ENCODE measurements at regions not wholly inside any gene's neighbourhood (a gene's known extent, or its start where the extent isn't known, plus 50 kb on each side); places are given as distances from the start of the nearest gene placed in this dataset.

- H3K27me3 ChIP-seq (ENCODE audit: control insufficient read depth in 1 of 2, insufficient read depth in 2 of 2, low read length in 2 of 2) = no peaks in the 10 kb centered on the region
- H3K9me3 ChIP-seq (ENCODE audit: control insufficient read depth in 1 of 2, insufficient read depth in 1 of 2, low read length in 2 of 2) = no peaks in the 10 kb centered on the region
- no peak overlapping the region for H3K27ac ChIP-seq (ENCODE audit: low read depth in 1 of 2, low read length in 2 of 2)
- no peaks in the 10 kb centered on the region for H3K9me3 Mint-ChIP-seq
- ChIA-PET CTCF (no interaction called here), POLR2A (no interaction called here)
- no peak overlapping the region for H3K4me3 ChIP-seq (ENCODE audit: low read length)
- H3K36me3 Mint-ChIP-seq (ENCODE audit: low read depth) = no peaks in the 10 kb centered on the region
- no peaks in the 10 kb centered on the region for H3K4me1 Mint-ChIP-seq (ENCODE audit: low read depth)
- H3K36me3 ChIP-seq (ENCODE audit: insufficient read depth, low read length) = no peaks in the 10 kb centered on the region
- ATAC-seq (ENCODE audit: poor library complexity) (no peak), DNase-seq (no peak)
- no peak overlapping the region for H3K4me3 Mint-ChIP-seq
- H3K27ac Mint-ChIP-seq = no peak overlapping the region
- intact Hi-C loops (cut with DNase I, micrococcal nuclease) = no loop called here
- TF ChIP-seq CTCF (IDR thresholded peaks at IDR 0.05) = no peak
- no peaks in the 10 kb centered on the region for H3K4me1 ChIP-seq (ENCODE audit: insufficient read depth, low read length)
- H3K27me3 Mint-ChIP-seq = no peaks in the 10 kb centered on the region
Measured at GRCh38 chr2:16368328-16368727, 297.3 kb downstream of the CYRIA start.

- Mint-ChIP-seq H3K27ac (no peak overlapping the region), H3K4me3 (no peak overlapping the region), H3K27me3 (no peaks in the 10 kb centered on the region), H3K36me3 (ENCODE audit: low read depth) (no peaks in the 10 kb centered on the region), H3K4me1 (ENCODE audit: low read depth) (no peaks in the 10 kb centered on the region), H3K9me3 (peaks cover 2% of the 10 kb centered on the region)
- Histone ChIP-seq H3K9me3 (ENCODE audit: control insufficient read depth in 1 of 2, insufficient read depth in 1 of 2, low read length in 2 of 2) (no peaks in the 10 kb centered on the region), H3K4me1 (ENCODE audit: insufficient read depth, low read length) (no peaks in the 10 kb centered on the region), H3K27ac (ENCODE audit: low read depth in 1 of 2, low read length in 2 of 2) (no peak overlapping the region), H3K27me3 (ENCODE audit: control insufficient read depth in 1 of 2, insufficient read depth in 2 of 2, low read length in 2 of 2) (no peaks in the 10 kb centered on the region), H3K4me3 (ENCODE audit: low read length) (no peak overlapping the region), H3K36me3 (ENCODE audit: insufficient read depth, low read length) (no peaks in the 10 kb centered on the region)
- ATAC-seq (ENCODE audit: poor library complexity) = no peak
- TF ChIP-seq CTCF (IDR thresholded peaks at IDR 0.05) = no peak
- DNase-seq = no peak
- CTCF ChIA-PET = no interaction called here
- POLR2A ChIA-PET = no interaction called here
- intact Hi-C loops (cut with DNase I, micrococcal nuclease) = no loop called here
Measured at GRCh38 chr2:16365366-16365765, 300.3 kb downstream of the CYRIA start.

DNA sequence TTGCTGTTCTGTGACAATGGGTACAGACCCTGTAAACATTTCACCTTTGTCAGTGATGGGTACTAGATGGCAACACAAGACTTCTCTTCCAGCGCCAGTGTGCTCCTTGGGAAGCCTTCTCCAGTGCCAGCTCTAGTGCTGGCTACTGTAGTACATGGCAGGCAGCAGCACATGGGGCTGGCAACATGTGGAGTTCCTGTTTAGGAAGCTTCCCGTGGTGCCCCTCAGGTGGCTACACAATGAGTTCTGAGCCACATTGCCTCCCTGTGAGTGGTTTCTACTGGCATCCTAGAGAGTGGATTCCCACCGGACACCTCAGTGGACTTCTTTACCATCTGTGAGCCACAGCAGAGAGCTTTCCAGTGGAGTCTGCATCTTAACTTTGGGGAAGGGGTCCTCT is 302.1 kb downstream of the CYRIA start:
- Mint-ChIP-seq H3K27ac (no peak overlapping the region), H3K4me1 (ENCODE audit: low read depth) (no peaks in the 10 kb centered on the region), H3K27me3 (no peaks in the 10 kb centered on the region), H3K4me3 (no peak overlapping the region), H3K9me3 (peaks cover 6% of the 10 kb centered on the region), H3K36me3 (ENCODE audit: low read depth) (no peaks in the 10 kb centered on the region)
- POLR2A ChIA-PET = no interaction called here
- Histone ChIP-seq H3K27me3 (ENCODE audit: control insufficient read depth in 1 of 2, insufficient read depth in 2 of 2, low read length in 2 of 2) (no peaks in the 10 kb centered on the region), H3K36me3 (ENCODE audit: insufficient read depth, low read length) (no peaks in the 10 kb centered on the region), H3K9me3 (ENCODE audit: control insufficient read depth in 1 of 2, insufficient read depth in 1 of 2, low read length in 2 of 2) (peaks cover 0 to 1% of the 10 kb centered on the region in 2 experiments), H3K4me1 (ENCODE audit: insufficient read depth, low read length) (no peaks in the 10 kb centered on the region), H3K4me3 (ENCODE audit: low read length) (no peak overlapping the region), H3K27ac (ENCODE audit: low read depth in 1 of 2, low read length in 2 of 2) (no peak overlapping the region)
- DNase-seq (no peak), ATAC-seq (ENCODE audit: poor library complexity) (no peak)
- no peak for TF ChIP-seq CTCF (IDR thresholded peaks at IDR 0.05)
- CTCF ChIA-PET = no interaction called here
- intact Hi-C loops (cut with DNase I, micrococcal nuclease) = no loop called here
